OCI-LY7 (cell line): ENCODE measurements at regions not wholly inside any gene's neighbourhood (a gene's known extent, or its start where the extent isn't known, plus 50 kb on each side); places are given as distances from the start of the nearest gene placed in this dataset.

ENCODE experiments used
- BruUV-seq: library from RNA; stranded (reverse); fragments of 400-500 nt; replicated peaks from 2 replicates; lab custom pipeline; 2021; lab: Mats Ljungman, UMichigan
- CTCF ChIA-PET: fragments of 300-600 bp; sonication (Branson Sonifier 250); formaldehyde crosslinking; loops from one replicate; lab custom pipeline; 2022; ENCODE audit warnings: antibody characterized with exemption; ENCODE audit not compliant: unreplicated experiment; lab: Charles Lee
- POLR2A ChIA-PET: fragments of 300-600 bp; sonication (Branson Sonifier 250); formaldehyde crosslinking; loops from one replicate; lab custom pipeline; 2022; ENCODE audit warnings: antibody characterized with exemption; lab: Charles Lee
- DNase-seq: peaks from one replicate; pipeline ENCODE4 v3.0.0-alpha.2; 2015; ENCODE audit warnings: low spot score
- H2AFZ ChIP-seq: fragments of 200-600 bp; sonication (generic), shearing (Covaris generic); 2 replicates; pipeline ENCODE4 v1.6.1; 2014; ENCODE audit warnings: mild to moderate bottlenecking, antibody characterized with exemption, low read length, moderate library complexity
- H3K27ac ChIP-seq: fragments of 200-600 bp; sonication (generic); 2 replicates; pipeline ENCODE4 v1.5.1; 2014; ENCODE audit warnings: mixed run types, low read depth, mild to moderate bottlenecking, moderate library complexity, low read length, inconsistent platforms; ENCODE audit not compliant: poor library complexity, severe bottlenecking
- H3K36me3 ChIP-seq: fragments of 200-600 bp; sonication (generic); 2 replicates; pipeline ENCODE4 v1.6.1; 2014; ENCODE audit warnings: mild to moderate bottlenecking, antibody characterized with exemption, low read length, moderate library complexity, mixed read lengths; ENCODE audit not compliant: insufficient read depth
- H3K4me1 ChIP-seq: fragments of 200-600 bp; sonication (generic); 2 replicates; pipeline ENCODE4 v1.5.1; 2014; ENCODE audit warnings: mild to moderate bottlenecking, low read length; ENCODE audit not compliant: insufficient read depth, poor library complexity, severe bottlenecking
- H3K4me2 ChIP-seq: fragments of 200-600 bp; sonication (generic); 2 replicates; pipeline ENCODE4 v1.6.1; 2014; ENCODE audit warnings: mild to moderate bottlenecking, low read length
- H3K4me3 ChIP-seq: fragments of 200-600 bp; sonication (generic); 2 replicates; pipeline ENCODE4 v1.5.1; 2014; ENCODE audit warnings: mild to moderate bottlenecking, low read depth, low read length; ENCODE audit not compliant: poor library complexity, severe bottlenecking
- H3K79me2 ChIP-seq: fragments of 200-600 bp; sonication (generic); 2 replicates; pipeline ENCODE4 v1.6.1; 2016; ENCODE audit warnings: low read depth, mild to moderate bottlenecking, low read length, moderate library complexity, mixed read lengths; ENCODE audit not compliant: insufficient read depth
- H3K9me2 ChIP-seq: fragments of 200-600 bp; sonication (generic); 2 replicates; pipeline ENCODE4 v1.6.1; 2016; ENCODE audit warnings: mild to moderate bottlenecking, low read length, mixed read lengths; ENCODE audit not compliant: insufficient read depth
- H3K9me3 ChIP-seq: fragments of 200-600 bp; sonication (generic); 2 replicates; pipeline ENCODE4 v1.6.1; 2014; ENCODE audit warnings: mild to moderate bottlenecking, mixed run types, low read length, mixed read lengths
- H4K20me1 ChIP-seq: fragments of 200-600 bp; sonication (generic); 2 replicates; pipeline ENCODE4 v1.6.1; 2014; ENCODE audit warnings: mild to moderate bottlenecking, antibody characterized with exemption, low read length, moderate library complexity, mixed read lengths; ENCODE audit not compliant: insufficient read depth
- CTCF ChIP-seq: fragments of 200-600 bp; sonication (generic); conservative IDR thresholded peaks from 2 replicates; pipeline ENCODE4 v1.5.1; 2014; ENCODE audit warnings: mild to moderate bottlenecking, antibody characterized with exemption, low read length, moderate library complexity, mixed read lengths
- EZH2phosphoT487 ChIP-seq: fragments of 200-600 bp; sonication (generic); IDR thresholded peaks from 2 replicates; pipeline ENCODE4 v1.6.1; 2018; ENCODE audit warnings: low read depth, borderline replicate concordance, mild to moderate bottlenecking, mixed run types, antibody characterized with exemption, low read length, moderate library complexity, mixed read lengths
- intact Hi-C: fragments of 100-400 bp; cut with micrococcal nuclease; formaldehyde crosslinking; loops from one replicate; pipeline ENCODE4 v1.10.0; 2022; ENCODE audit not compliant: unreplicated experiment

DNA sequence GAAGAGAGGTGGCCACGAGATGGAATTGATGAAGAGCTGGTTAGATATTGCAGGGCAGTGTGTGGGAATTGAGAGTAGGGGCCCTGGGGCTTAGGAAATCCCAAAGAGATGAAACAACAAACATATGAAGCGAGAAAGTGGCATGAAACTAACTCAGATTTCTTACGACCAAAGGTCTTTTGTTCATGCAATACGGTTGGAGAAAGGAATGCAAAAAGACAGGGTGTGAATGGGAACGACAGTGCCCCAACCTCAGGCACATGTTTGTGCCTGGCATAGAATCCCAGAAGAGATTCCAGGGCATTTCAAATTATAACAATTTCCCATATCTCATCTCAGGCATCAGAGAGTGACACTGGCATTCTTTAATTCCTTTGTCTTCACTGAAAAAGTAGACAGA is 199.2 kb downstream of the ACTL7B start:
- BruUV-seq: no TSS peak
- CTCF ChIA-PET: no interaction called here
- Histone ChIP-seq H3K9me2 (no peaks in the 10 kb centered on the region), H2AFZ (no peak overlapping the region), H3K27ac (no peak overlapping the region), H4K20me1 (no peaks in the 10 kb centered on the region), H3K4me3 (no peak overlapping the region), H3K79me2 (no peaks in the 10 kb centered on the region), H3K36me3 (no peaks in the 10 kb centered on the region), H3K4me1 (no peaks in the 10 kb centered on the region), H3K9me3 (no peaks in the 10 kb centered on the region), H3K4me2 (no peak overlapping the region)
- POLR2A ChIA-PET: no interaction called here
- TF ChIP-seq EZH2phosphoT487: no peak
- no peak for TF ChIP-seq CTCF
- no peak for DNase-seq
- intact Hi-C loops: no loop called here

DNA sequence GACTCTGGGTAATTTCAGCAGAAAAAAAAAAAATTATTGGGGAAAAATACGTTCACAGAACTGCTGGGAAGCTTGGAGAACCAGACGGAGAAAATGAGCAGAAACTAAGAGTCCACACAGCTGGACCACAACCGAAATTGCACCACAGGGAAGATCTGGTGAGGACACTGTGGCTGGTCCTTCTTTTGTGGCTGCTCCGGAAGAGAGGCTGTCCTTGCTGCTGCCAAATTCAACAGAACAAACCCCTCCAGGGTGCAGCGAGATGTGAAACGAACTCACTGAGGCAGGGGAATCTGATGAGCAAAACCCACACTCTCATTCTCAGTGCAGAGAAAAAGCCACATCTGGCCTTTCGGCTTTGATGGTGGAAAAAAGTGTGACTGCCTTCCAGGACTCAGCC is 200.0 kb downstream of the ACTL7B start:
- no peaks in the 10 kb centered on the region for H3K9me2 ChIP-seq
- no TSS peak for BruUV-seq
- H3K36me3 ChIP-seq: no peaks in the 10 kb centered on the region
- H2AFZ ChIP-seq: no peak overlapping the region
- H3K27ac ChIP-seq: no peak overlapping the region
- H3K79me2 ChIP-seq: no peaks in the 10 kb centered on the region
- POLR2A ChIA-PET: no interaction called here
- TF ChIP-seq EZH2phosphoT487 (no peak), CTCF (no peak)
- H4K20me1 ChIP-seq: no peaks in the 10 kb centered on the region
- intact Hi-C loops: no loop called here
- no peak for DNase-seq
- H3K9me3 ChIP-seq: no peaks in the 10 kb centered on the region
- CTCF ChIA-PET: no interaction called here
- H3K4me3 ChIP-seq: no peak overlapping the region
- no peak overlapping the region for H3K4me2 ChIP-seq
- H3K4me1 ChIP-seq: no peaks in the 10 kb centered on the region

DNA sequence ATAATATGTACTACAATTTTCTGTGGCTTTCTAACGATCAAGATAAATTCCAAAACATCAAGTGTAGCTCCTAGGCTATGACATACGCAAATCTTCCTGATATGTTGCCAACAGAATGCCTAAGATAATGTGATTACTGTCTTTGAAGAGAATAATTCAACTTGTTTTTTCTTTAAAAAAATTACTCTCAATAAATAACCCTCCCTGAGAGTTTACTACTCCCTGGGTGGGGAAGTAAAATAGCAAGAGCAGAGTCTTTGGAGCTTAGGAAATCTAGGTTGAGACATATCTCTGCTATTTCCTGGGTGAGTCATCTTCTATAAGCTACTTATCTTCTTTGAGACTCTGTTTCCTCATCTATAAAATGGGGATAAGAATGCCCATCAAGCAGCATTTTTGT is 201.2 kb downstream of the ACTL7B start:
- Histone ChIP-seq H3K9me2 (no peaks in the 10 kb centered on the region), H2AFZ (no peak overlapping the region), H3K36me3 (no peaks in the 10 kb centered on the region), H3K4me1 (no peaks in the 10 kb centered on the region), H3K4me2 (no peak overlapping the region), H3K9me3 (no peaks in the 10 kb centered on the region), H3K79me2 (no peaks in the 10 kb centered on the region), H3K4me3 (no peak overlapping the region), H4K20me1 (no peaks in the 10 kb centered on the region), H3K27ac (no peak overlapping the region)
- TF ChIP-seq CTCF (no peak), EZH2phosphoT487 (no peak)
- intact Hi-C loops: no loop called here
- CTCF ChIA-PET: no interaction called here
- POLR2A ChIA-PET: interaction anchor here (0.6 kb wide), 1 partner anchor 531 kb away, joined by 3 read pairs; no protein-coding TSS in a partner anchor
- no peak for DNase-seq
- no TSS peak for BruUV-seq
